Transverse colon (tissue), 4 donors: ENCODE measurements at regions not wholly inside any gene's neighbourhood (a gene's known extent, or its start where the extent isn't known, plus 50 kb on each side); places are given as distances from the start of the nearest gene placed in this dataset.

Experiments used
- CTCF ChIP-seq, 5 experiments: fragments of 200-600 bp in 3 of 5; fragments of 450-650 bp in 2 of 5; sonication (generic) in 3 of 5; IDR thresholded peaks; 1 replicate in 2 of 5; 2 replicates in 3 of 5; pipeline ENCODE4 v1.5.1; 2016 to 2017; ENCODE audit warnings: antibody characterized with exemption in 5 of 5, inconsistent platforms in 3 of 5, mild to moderate bottlenecking in 2 of 5, moderate library complexity in 1 of 5
- POLR2A ChIP-seq: fragments of 450-650 bp; IDR thresholded peaks from one replicate; pipeline ENCODE4 v1.6.1; 2016; ENCODE audit warnings: antibody characterized with exemption, mild to moderate bottlenecking, moderate library complexity
- POLR2AphosphoS5 ChIP-seq, 3 donors: sonication (generic); formaldehyde crosslinking; IDR thresholded peaks; one replicate each; pipeline ENCODE4 v1.6.1; 2016; ENCODE audit warnings: antibody characterized with exemption in 3 of 3

- TF ChIP-seq CTCF (IDR thresholded peaks at IDR 0.05) (no peak), POLR2A (no peak), POLR2AphosphoS5 (IDR thresholded peaks at IDR 0.05) (no peak)
Observed at GRCh38 chr18:22528291-22528690, 110.6 kb upstream of the CTAGE1 start.
